GM23338 (cell line): ENCODE measurements at regions not wholly inside any gene's neighbourhood (a gene's known extent, or its start where the extent isn't known, plus 50 kb on each side); places are given as distances from the start of the nearest gene placed in this dataset.

Source experiments
- ATAC-seq: fragments of 200-7000 bp; cut with Tn5 transposase; 3 replicates; pipeline ENCODE4 v1.9.1; 2020
- DNase-seq: peaks from one replicate; pipeline ENCODE4 v3.0.0-alpha.2; 2015; ENCODE audit warnings: low spot score
- H2AFZ ChIP-seq: fragments of 200-600 bp; sonication (generic); 2 replicates; pipeline ENCODE4 v1.8.0; 2016; ENCODE audit warnings: antibody characterized with exemption, mild to moderate bottlenecking, moderate library complexity
- H3F3A ChIP-seq: fragments of 200-600 bp; sonication (generic); replicated peaks from 2 replicates; pipeline ENCODE4 v1.8.0; 2017; ENCODE audit warnings: antibody characterized with exemption, mixed run types, low read depth
- H3K27ac ChIP-seq: fragments of 200-600 bp; sonication (generic); 2 replicates; pipeline ENCODE4 v1.6.1; 2016; ENCODE audit warnings: low read depth
- H3K27me3 ChIP-seq: fragments of 200-600 bp; sonication (generic); 2 replicates; pipeline ENCODE4 v1.8.0; 2016; ENCODE audit warnings: mild to moderate bottlenecking, mixed run types, moderate library complexity; ENCODE audit not compliant: insufficient read depth
- H3K36me3 ChIP-seq: fragments of 200-600 bp; sonication (generic); 2 replicates; pipeline ENCODE4 v1.8.0; 2016; ENCODE audit warnings: mild to moderate bottlenecking; ENCODE audit not compliant: insufficient read depth
- H3K4me1 ChIP-seq: fragments of 200-600 bp; sonication (generic); 2 replicates; pipeline ENCODE4 v1.8.0; 2016; ENCODE audit warnings: mild to moderate bottlenecking, moderate library complexity; ENCODE audit not compliant: insufficient read depth
- H3K4me2 ChIP-seq: fragments of 200-600 bp; sonication (generic); 2 replicates; pipeline ENCODE4 v1.7.1; 2017; ENCODE audit warnings: mixed run types
- H3K4me3 ChIP-seq: fragments of 200-600 bp; sonication (generic); 2 replicates; pipeline ENCODE4 v1.6.1; 2016; ENCODE audit warnings: mixed run types
- H3K79me2 ChIP-seq: fragments of 200-600 bp; sonication (generic); replicated peaks from 2 replicates; pipeline ENCODE4 v1.8.0; 2017; ENCODE audit warnings: mild to moderate bottlenecking; ENCODE audit not compliant: insufficient read depth
- H3K9me2 ChIP-seq: fragments of 200-600 bp; sonication (generic); 2 replicates; pipeline ENCODE4 v1.8.0; 2017; ENCODE audit not compliant: insufficient read depth
- H4K20me1 ChIP-seq: fragments of 200-600 bp; sonication (generic); replicated peaks from 2 replicates; pipeline ENCODE4 v1.8.0; 2017; ENCODE audit warnings: mild to moderate bottlenecking; ENCODE audit not compliant: insufficient read depth
- H3K27ac Mint-ChIP-seq: 2 replicates; pipeline ENCODE4 v1.8.0; 2020; ENCODE audit warnings: inconsistent platforms, mild to moderate bottlenecking, moderate library complexity, mixed read lengths
- H3K27me3 Mint-ChIP-seq: 3 replicates; pipeline ENCODE4 v1.8.0; 2022; ENCODE audit warnings: low read depth, mild to moderate bottlenecking, moderate library complexity, mixed read lengths, inconsistent platforms; ENCODE audit not compliant: insufficient read depth, poor library complexity
- H3K36me3 Mint-ChIP-seq: 3 replicates; pipeline ENCODE4 v1.8.0; 2021; ENCODE audit warnings: low read depth, mild to moderate bottlenecking, inconsistent platforms, moderate library complexity, mixed read lengths
- H3K4me1 Mint-ChIP-seq: 3 replicates; pipeline ENCODE4 v1.8.0; 2020; ENCODE audit warnings: mild to moderate bottlenecking, inconsistent platforms, mixed read lengths
- H3K4me3 Mint-ChIP-seq: 3 replicates; pipeline ENCODE4 v1.8.0; 2021; ENCODE audit warnings: moderate library complexity, mild to moderate bottlenecking, inconsistent platforms, mixed read lengths
- H3K9me3 Mint-ChIP-seq: 3 replicates; pipeline ENCODE4 v1.8.0; 2020; ENCODE audit warnings: moderate library complexity, mild to moderate bottlenecking, inconsistent platforms, mixed read lengths
- CREB1 ChIP-seq: fragments of 250-450 bp; sonication (Bioruptor Pico); IDR thresholded peaks from 2 replicates; pipeline ENCODE4 v1.5.0; 2020; ENCODE audit warnings: low read depth, mild to moderate bottlenecking, moderate library complexity
- CTCF ChIP-seq, 2 experiments: fragments of 200-600 bp in 1 of 2; sonication (generic) in 1 of 2; conservative IDR thresholded peaks; 2 replicates each; pipeline versions ENCODE4 v1.5.1 to v1.6.1; 2016 to 2017; ENCODE audit warnings: antibody characterized with exemption in 2 of 2, low read depth in 2 of 2, mild to moderate bottlenecking in 2 of 2, moderate library complexity in 1 of 2
- ETS1 ChIP-seq: IDR thresholded peaks from 2 replicates; pipeline ENCODE4 v1.6.1; 2016; ENCODE audit warnings: antibody characterized with exemption
- EZH2 ChIP-seq: fragments of 200-600 bp; sonication (generic); IDR thresholded peaks from one replicate; pipeline ENCODE4 v1.8.0; 2017; ENCODE audit warnings: antibody characterized with exemption, mild to moderate bottlenecking, low read depth; ENCODE audit not compliant: unreplicated experiment
- EZH2phosphoT487 ChIP-seq: fragments of 200-600 bp; sonication (generic); IDR thresholded peaks from one replicate; pipeline ENCODE4 v1.8.1; 2018; ENCODE audit warnings: antibody characterized with exemption; ENCODE audit not compliant: unreplicated experiment
- JUNB ChIP-seq: IDR thresholded peaks from one replicate; pipeline ENCODE4 v1.6.1; 2016; ENCODE audit warnings: antibody characterized with exemption; ENCODE audit not compliant: unreplicated experiment
- NANOG ChIP-seq: IDR thresholded peaks from 2 replicates; pipeline ENCODE4 v1.6.1; 2016; ENCODE audit warnings: antibody characterized with exemption, borderline replicate concordance
- POLR2AphosphoS5 ChIP-seq: IDR thresholded peaks from 2 replicates; pipeline ENCODE4 v1.6.1; 2016; ENCODE audit warnings: antibody characterized with exemption, low read depth
- REST ChIP-seq: IDR thresholded peaks from one replicate; pipeline ENCODE4 v1.6.1; 2018; ENCODE audit warnings: antibody characterized with exemption; ENCODE audit not compliant: unreplicated experiment
- STAT1 ChIP-seq: IDR thresholded peaks from one replicate; pipeline ENCODE4 v1.6.1; 2016; ENCODE audit warnings: antibody characterized with exemption; ENCODE audit not compliant: unreplicated experiment
- ZNF114 ChIP-seq: fragments of 250-450 bp; sonication (Bioruptor Pico); IDR thresholded peaks from 2 replicates; pipeline ENCODE4 v1.5.0; 2020; ENCODE audit warnings: mild to moderate bottlenecking, moderate library complexity
- ZNF331 ChIP-seq: fragments of 250-450 bp; sonication (Bioruptor Pico); IDR thresholded peaks from 2 replicates; pipeline ENCODE4 v1.5.0; 2020; ENCODE audit warnings: low read depth, mild to moderate bottlenecking, moderate library complexity
- ZNF462 ChIP-seq: fragments of 250-450 bp; sonication (Bioruptor Pico); IDR thresholded peaks from 2 replicates; pipeline ENCODE4 v1.5.0; 2020; ENCODE audit warnings: mild to moderate bottlenecking, moderate library complexity

DNA sequence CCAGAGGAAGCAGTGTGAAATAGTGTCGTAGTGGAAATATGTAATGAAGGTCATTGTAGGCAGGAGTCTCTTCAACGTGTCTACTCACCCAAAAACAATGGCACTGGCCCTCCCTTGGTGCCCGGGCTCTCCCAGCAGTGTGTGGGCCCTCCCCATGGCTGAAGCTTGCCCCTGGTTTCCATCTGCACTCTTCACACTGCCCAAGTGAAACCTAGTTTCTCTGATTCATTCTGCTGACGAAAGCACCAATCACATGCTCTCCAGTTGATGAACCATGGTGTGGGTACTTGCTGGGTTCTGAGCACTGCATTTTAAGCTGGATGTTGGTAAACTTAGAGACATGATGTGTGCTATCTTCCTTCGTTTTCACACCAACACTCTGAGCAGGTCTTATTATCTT, 61.0 kb upstream of the AGBL1 start:
- no peak for ATAC-seq

More for the DNA sequence above, 61.0 kb upstream of the AGBL1 start:
- Histone ChIP-seq H3K27ac (no peak overlapping the region), H2AFZ (no peak overlapping the region), H3K27me3 (no peaks in the 10 kb centered on the region), H3K4me1 (no peaks in the 10 kb centered on the region), H3K36me3 (no peaks in the 10 kb centered on the region), H3K79me2 (no peaks in the 10 kb centered on the region), H4K20me1 (no peaks in the 10 kb centered on the region; the same call in 1 of the 2 replicates), H3F3A (no peaks in the 10 kb centered on the region), H3K4me3 (no peak overlapping the region), H3K9me2 (no peaks in the 10 kb centered on the region), H3K4me2 (no peak overlapping the region)
- H3K36me3 Mint-ChIP-seq = no peaks in the 10 kb centered on the region
- TF ChIP-seq ETS1 (no peak), CREB1 (CRISPR knock-in tag) (no peak), NANOG (no peak), ZNF462 (CRISPR knock-in tag) (no peak), EZH2 (no peak), JUNB (no peak), POLR2AphosphoS5 (no peak), ZNF331 (CRISPR knock-in tag) (no peak), EZH2phosphoT487 (no peak), STAT1 (no peak), ZNF114 (CRISPR knock-in tag) (no peak), CTCF (conservative IDR thresholded peaks at IDR 0.05; ENCODE audit: low read depth in 2 of 2) (no peak), REST (no peak)
- no peak overlapping the region for H3K27ac Mint-ChIP-seq
- H3K4me1 Mint-ChIP-seq = no peaks in the 10 kb centered on the region
- no peak for DNase-seq
- peaks cover 2% of the 10 kb centered on the region for H3K27me3 Mint-ChIP-seq
- no peak overlapping the region for H3K4me3 Mint-ChIP-seq
- H3K9me3 Mint-ChIP-seq = no peaks in the 10 kb centered on the region; the same call in 2 of the 3 replicates
